RWPE2 (cell line): ENCODE measurements at regions not wholly inside any gene's neighbourhood (a gene's known extent, or its start where the extent isn't known, plus 50 kb on each side); places are given as distances from the start of the nearest gene placed in this dataset.

Experiments used
- ATAC-seq: fragments of 200-7000 bp; cut with Tn5 transposase; 3 replicates; pipeline ENCODE4 v1.9.1; 2021; ENCODE audit warnings: low read depth
- DNase-seq: peaks from one replicate; pipeline ENCODE4 v3.0.0-alpha.2; 2020; ENCODE audit warnings: low spot score
- H3K27ac ChIP-seq: fragments of 450-650 bp; 2 replicates; pipeline ENCODE4 v1.5.1; 2017; ENCODE audit warnings: mild to moderate bottlenecking; ENCODE audit not compliant: poor library complexity, severe bottlenecking
- H3K27me3 ChIP-seq: fragments of 250-450 bp; sonication (Bioruptor Pico); 2 replicates; pipeline ENCODE4 v1.5.1; 2021; ENCODE audit warnings: mild to moderate bottlenecking, moderate library complexity; ENCODE audit not compliant: insufficient read depth, poor library complexity, severe bottlenecking
- H3K36me3 ChIP-seq: fragments of 250-450 bp; sonication (Bioruptor Pico); 2 replicates; pipeline ENCODE4 v1.5.1; 2020; ENCODE audit warnings: low read depth, mild to moderate bottlenecking, moderate library complexity
- H3K4me1 ChIP-seq: fragments of 250-450 bp; sonication (Bioruptor Pico); 2 replicates; pipeline ENCODE4 v1.5.1; 2021; ENCODE audit warnings: mild to moderate bottlenecking, moderate library complexity; ENCODE audit not compliant: insufficient read depth, poor library complexity, severe bottlenecking
- H3K4me3 ChIP-seq: fragments of 250-450 bp; sonication (Bioruptor Pico); 2 replicates; pipeline ENCODE4 v1.5.1; 2021; ENCODE audit warnings: mild to moderate bottlenecking, moderate library complexity; ENCODE audit not compliant: severe bottlenecking
- H3K9me3 ChIP-seq: fragments of 250-450 bp; sonication (Bioruptor Pico); 2 replicates; pipeline ENCODE4 v1.5.1; 2021; ENCODE audit warnings: mild to moderate bottlenecking, moderate library complexity; ENCODE audit not compliant: severe bottlenecking
- CTCF ChIP-seq: fragments of 450-650 bp; IDR thresholded peaks from one replicate; pipeline ENCODE4 v1.5.1; 2017; ENCODE audit warnings: mild to moderate bottlenecking, moderate library complexity; ENCODE audit not compliant: poor library complexity, severe bottlenecking

GRCh38 chr5:25423271-25423670, 778.5 kb upstream of the CDH10 start:
- no peak overlapping the region for H3K27ac ChIP-seq
- no peaks in the 10 kb centered on the region for H3K9me3 ChIP-seq
- ATAC-seq (no peak), DNase-seq (no peak)
- H3K4me1 ChIP-seq, result no peaks in the 10 kb centered on the region
- TF ChIP-seq CTCF, result no peak
- no peaks in the 10 kb centered on the region for H3K27me3 ChIP-seq
- H3K4me3 ChIP-seq, result no peak overlapping the region
- H3K36me3 ChIP-seq, result no peaks in the 10 kb centered on the region

- Histone ChIP-seq H3K4me3 (no peak overlapping the region), H3K27ac (no peak overlapping the region), H3K9me3 (no peaks in the 10 kb centered on the region), H3K36me3 (no peaks in the 10 kb centered on the region), H3K27me3 (no peaks in the 10 kb centered on the region), H3K4me1 (no peaks in the 10 kb centered on the region)
- ATAC-seq (no peak), DNase-seq (no peak)
- TF ChIP-seq CTCF, result no peak
Observed at GRCh38 chr5:25419684-25420083, 774.9 kb upstream of the CDH10 start.

- no peak for TF ChIP-seq CTCF
- Histone ChIP-seq H3K27ac (no peak overlapping the region), H3K27me3 (no peaks in the 10 kb centered on the region), H3K36me3 (no peaks in the 10 kb centered on the region), H3K4me3 (no peak overlapping the region), H3K9me3 (no peaks in the 10 kb centered on the region), H3K4me1 (no peaks in the 10 kb centered on the region)
- no peak for ATAC-seq
- DNase-seq, result no peak
Observed at GRCh38 chr5:25418978-25419377, 774.2 kb upstream of the CDH10 start.

- no peaks in the 10 kb centered on the region for H3K9me3 ChIP-seq
- no peaks in the 10 kb centered on the region for H3K36me3 ChIP-seq
- no peak overlapping the region for H3K27ac ChIP-seq
Observed at GRCh38 chr5:25418319-25418859, 773.6 kb upstream of the CDH10 start.

More at GRCh38 chr5:25418319-25418859, 773.6 kb upstream of the CDH10 start:
- Histone ChIP-seq H3K4me1 (no peaks in the 10 kb centered on the region), H3K4me3 (no peak overlapping the region), H3K27me3 (no peaks in the 10 kb centered on the region)
- ATAC-seq (no peak), DNase-seq (no peak)
- no peak for TF ChIP-seq CTCF
